ENCODE measurements at regions not wholly inside any gene's neighbourhood (a gene's known extent, or its start where the extent isn't known, plus 50 kb on each side); places are given as distances from the start of the nearest gene placed in this dataset.
"Not testable (repeated sequence)": the region's sequence is repeated elsewhere in the genome, so short reads cannot be mapped to it uniquely, and the experiment has no call there.

GRCh38 chr13:90032313-90032712 lies 1315.2 kb upstream of the MIR17HG start:
- DNase-seq, result no peak

GRCh38 chr13:90032841-90033493 lies 1314.5 kb upstream of the MIR17HG start:
- DNase-seq, result no peak

DNA sequence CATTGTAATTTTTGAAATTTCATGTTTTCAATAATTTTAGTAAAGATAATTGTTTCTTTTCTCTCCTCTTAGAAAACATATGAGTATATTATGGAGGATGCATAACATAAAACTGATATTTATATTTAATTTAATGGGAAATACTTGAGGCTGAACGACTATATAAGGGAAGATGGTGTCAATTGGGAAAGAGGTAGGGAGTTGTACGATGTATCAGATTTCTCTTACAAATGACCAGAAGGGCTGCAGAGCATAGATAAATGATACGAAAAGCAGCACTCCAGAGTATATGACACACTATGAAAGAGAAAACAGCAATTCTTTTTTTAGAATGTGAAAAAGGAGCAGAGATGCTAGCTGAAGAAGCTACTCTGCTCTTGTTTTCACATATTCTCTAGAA lies 1308.0 kb upstream of the MIR17HG start:
- DNase-seq, result no peak

- no peak for DNase-seq
These were observed 1299.9 kb upstream of the MIR17HG start for GRCh38 chr13:90047600-90047999.

- DNase-seq, result no peak
These were observed 1297.4 kb upstream of the MIR17HG start for GRCh38 chr13:90049989-90050671.

- no peak for DNase-seq
These were observed 1292.4 kb upstream of the MIR17HG start for GRCh38 chr13:90055121-90055520.

DNA sequence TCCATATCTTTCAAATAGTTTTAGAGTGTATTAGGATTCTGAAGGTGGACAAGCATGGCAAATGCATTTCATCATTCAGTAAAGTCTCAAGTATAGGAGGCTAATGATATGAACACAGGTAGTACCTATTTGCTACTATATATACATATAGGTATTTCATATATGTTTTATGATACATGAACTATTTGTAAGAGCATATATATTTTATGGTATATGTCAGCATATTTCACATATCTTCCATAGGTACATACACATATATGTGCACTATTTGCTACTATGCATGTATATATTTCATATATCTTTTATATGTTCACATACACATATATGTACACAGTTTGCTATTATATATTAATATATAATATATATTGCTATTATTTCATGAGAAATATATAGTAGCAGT lies 1291.7 kb upstream of the MIR17HG start:
- DNase-seq, result no peak

GRCh38 chr13:90064226-90064625 lies 1283.3 kb upstream of the MIR17HG start:
- DNase-seq, result not testable (repeated sequence)

- no peak for DNase-seq
These were observed 1278.8 kb upstream of the MIR17HG start for GRCh38 chr13:90068658-90069057.

- no peak for DNase-seq
These were observed 1277.1 kb upstream of the MIR17HG start for GRCh38 chr13:90070362-90070761.

GRCh38 chr13:90070837-90071525 lies 1276.5 kb upstream of the MIR17HG start:
- no peak for DNase-seq

DNA sequence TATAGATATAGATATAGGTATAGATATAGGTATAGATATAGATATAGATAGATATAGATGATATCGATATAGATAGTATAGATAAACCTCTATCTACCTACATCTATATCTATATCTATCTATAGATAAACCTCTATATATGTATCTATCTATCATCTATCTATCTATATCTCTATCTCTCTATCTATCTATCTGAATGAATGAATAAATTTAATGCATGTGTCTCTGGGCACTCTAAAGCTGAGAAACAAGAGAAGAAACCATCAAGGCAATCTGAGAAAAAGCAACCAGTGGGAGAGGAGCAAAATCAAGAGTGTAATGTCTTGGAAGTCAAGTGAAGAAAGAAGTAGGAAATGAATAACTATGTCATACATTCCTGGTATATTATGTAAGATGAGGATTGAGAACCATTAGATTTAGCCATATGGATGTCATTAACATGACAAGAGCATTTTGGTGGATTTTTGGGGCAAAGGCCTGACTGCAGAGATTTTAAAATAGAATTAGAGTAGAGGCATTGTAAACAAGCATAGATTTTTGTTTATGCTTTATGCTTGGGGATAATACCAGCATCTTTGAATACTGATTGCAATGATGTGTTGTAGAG lies 1262.7 kb upstream of the MIR17HG start:
- no peak for DNase-seq

DNA sequence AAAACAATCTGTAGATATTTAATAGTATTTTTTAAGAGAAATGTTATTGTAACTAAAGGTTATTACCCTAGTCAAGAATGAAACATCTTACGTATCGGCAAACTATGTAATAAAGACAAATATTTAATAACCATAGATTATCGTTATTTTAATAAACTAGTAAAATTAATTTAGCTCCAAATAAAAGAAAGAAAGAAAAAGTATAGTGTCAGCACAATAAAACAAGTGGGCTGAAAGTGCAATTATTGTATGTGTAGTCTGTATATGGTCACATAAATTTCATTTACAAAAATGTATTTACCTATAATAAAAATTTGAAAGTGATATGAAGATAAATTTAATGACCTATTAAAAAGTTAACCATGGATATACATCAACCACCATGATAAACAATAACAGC lies 1258.4 kb upstream of the MIR17HG start:
- DNase-seq, result no peak

- DNase-seq, result no peak
These were observed 1255.9 kb upstream of the MIR17HG start for GRCh38 chr13:90091611-90092010.

DNA sequence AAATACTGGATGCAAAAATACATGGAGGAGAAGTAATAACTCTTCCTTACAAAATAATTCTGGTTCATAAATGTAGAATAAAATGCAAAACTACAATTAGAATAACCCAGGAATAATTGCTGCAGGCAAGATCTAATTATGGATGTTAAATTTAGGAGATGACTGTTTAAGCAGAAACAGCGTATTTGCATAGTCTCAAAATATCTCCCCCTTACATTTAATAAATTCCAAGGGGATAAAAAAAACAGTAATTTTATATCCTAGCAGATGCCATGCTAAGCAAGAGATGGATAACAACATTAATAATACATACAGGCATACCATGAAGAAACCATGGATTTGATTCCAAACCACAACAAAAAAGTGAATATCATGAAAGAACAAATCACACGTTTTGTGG lies 1253.1 kb upstream of the MIR17HG start:
- DNase-seq, result no peak

GRCh38 chr13:90098577-90098976 lies 1248.9 kb upstream of the MIR17HG start:
- no peak for DNase-seq

DNA sequence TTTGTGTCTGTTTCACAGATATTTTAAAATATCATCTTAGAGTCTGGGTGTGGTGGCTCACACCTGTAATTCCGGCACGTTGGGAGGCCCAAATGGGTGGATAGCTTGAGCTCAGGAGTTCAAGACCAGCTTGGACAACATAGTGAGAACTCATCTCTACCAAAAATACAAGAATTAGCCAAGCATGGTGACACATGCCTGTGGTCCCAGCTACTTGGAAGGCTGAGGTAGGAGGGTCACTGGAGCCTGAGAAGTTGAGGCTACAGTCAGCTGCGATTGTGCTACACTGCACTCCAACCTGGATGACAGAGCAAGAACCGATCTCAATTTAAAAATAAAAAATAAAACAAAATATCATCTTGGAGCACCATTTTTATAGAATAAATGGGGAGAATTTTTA lies 1247.6 kb upstream of the MIR17HG start:
- no peak for DNase-seq

- DNase-seq, result no peak
These were observed 1244.2 kb upstream of the MIR17HG start for GRCh38 chr13:90103099-90103784.

- no peak for DNase-seq
These were observed 1242.7 kb upstream of the MIR17HG start for GRCh38 chr13:90104764-90105163.

- DNase-seq, result no peak
These were observed 1242.2 kb upstream of the MIR17HG start for GRCh38 chr13:90105276-90105675.

GRCh38 chr13:90105849-90106496 lies 1241.5 kb upstream of the MIR17HG start:
- no peak for DNase-seq

DNA sequence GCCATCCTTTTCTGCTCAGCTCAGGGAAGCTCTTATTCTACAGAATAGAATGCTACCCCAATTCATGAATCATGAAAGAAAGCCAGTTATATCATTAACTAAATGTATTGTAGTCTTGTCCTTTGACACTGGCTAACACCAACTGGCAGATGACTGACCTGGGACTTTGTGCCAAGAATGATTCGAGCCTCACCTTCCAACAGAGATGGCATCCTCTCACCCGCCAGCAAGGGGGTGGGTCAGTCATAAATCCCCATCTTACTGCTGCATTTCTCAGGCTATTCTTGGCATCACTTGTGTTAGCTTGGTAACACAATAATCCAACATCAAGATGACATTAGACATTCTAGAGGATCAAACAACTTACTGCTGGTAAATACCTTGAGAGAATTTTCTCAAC lies 1239.8 kb upstream of the MIR17HG start:
- DNase-seq, result no peak

- DNase-seq, result no peak
These were observed 1238.9 kb upstream of the MIR17HG start for GRCh38 chr13:90108547-90108946.

Measured in cerebellar nuclear complex (tissue), 1 donor.